ENCODE measurements at regions not wholly inside any gene's neighbourhood (a gene's known extent, or its start where the extent isn't known, plus 50 kb on each side); places are given as distances from the start of the nearest gene placed in this dataset.
"Not testable (repeated sequence)": the region's sequence is repeated elsewhere in the genome, so short reads cannot be mapped to it uniquely, and the experiment has no call there.

- intact Hi-C loops (cut with DNase I) = no loop called here
- no peak for DNase-seq (ENCODE audit: low spot score)
These were observed 281.0 kb downstream of the KLF13 start for GRCh38 chr15:31607656-31608055.

DNA sequence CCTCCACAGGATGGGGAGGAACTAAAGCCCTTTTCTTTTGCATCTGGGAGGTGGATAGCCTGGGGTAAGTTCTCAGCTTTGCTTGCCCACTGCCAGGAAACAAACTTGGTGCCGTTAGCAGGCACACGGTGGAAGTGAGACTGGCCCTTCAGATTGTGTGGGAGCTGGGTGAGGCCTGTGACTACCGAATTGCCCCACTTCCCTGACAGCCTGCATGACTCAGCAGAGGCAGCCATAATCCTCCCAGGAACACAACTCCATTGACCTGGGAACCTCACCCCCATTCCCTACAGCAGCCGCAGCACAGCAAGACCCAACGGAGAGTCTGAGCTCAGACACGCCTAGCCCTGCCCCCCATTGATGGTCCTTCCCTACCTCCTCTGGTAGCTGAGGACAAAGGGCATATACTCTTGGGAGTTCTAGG is 282.6 kb downstream of the KLF13 start:
- intact Hi-C loops (cut with DNase I) = no loop called here
- no peak for DNase-seq (ENCODE audit: low spot score)

- intact Hi-C loops (cut with DNase I) = no loop called here
- no peak for DNase-seq (ENCODE audit: low spot score)
These were observed 283.3 kb downstream of the KLF13 start for GRCh38 chr15:31609906-31610305.

DNA sequence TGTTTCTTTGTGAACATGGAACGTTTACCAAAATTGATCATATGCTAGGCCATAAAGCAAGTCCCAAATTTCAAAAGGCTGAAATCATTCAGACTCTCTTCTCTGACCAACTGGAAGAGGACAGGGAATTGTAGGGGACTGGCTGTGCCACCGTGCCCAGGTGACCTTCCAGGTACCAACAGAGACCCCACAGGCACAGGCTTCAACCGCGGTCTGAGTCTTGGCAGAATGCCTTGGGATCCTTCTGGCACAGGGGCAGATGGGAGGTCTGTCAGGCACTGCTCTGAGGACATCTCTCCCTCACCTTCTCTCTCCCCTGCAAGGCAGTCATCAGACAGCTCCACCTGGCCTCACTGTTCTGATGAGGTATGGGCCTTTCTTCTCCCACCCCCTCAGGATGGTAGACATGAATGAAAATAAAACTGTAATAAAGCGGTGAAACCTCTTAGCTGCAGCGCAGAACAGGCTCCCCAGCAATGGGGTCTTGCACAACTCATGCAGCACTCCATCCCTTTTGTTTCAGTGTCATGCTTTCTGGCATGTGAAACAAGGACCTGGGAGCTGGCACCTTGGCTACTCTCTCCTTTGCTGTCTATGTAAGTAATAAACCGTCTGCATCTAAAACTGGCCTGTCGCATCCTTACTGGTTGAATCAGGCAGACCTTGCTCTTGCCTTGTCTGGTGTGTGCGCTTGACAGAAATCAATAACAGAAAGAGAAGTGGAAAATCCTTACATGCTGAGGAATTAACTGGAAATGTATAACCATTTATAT is 289.2 kb downstream of the KLF13 start:
- no peak for DNase-seq (ENCODE audit: low spot score)
- intact Hi-C loops (cut with DNase I) = no loop called here

DNA sequence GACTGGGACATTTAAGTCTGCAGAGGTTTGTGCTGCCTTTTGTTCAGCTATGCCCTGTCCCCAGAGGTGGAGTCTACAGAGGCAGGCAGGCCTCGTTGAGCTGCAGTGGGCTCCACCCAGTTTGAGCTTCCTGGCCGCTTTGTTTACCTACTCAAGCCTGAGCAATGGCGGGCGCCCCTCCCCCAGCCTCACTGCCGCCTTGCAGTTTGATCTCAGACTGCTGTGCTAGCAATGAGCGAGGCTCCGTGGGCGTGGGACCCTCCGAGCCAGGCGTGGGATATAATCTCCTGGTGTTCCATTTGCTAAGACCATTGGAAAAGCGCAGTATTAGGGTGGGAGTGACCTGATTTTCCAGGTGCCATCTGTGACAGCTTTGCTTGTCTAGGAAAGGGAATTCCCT is 296.7 kb downstream of the KLF13 start:
- intact Hi-C loops (cut with DNase I) = not testable (repeated sequence)

DNA sequence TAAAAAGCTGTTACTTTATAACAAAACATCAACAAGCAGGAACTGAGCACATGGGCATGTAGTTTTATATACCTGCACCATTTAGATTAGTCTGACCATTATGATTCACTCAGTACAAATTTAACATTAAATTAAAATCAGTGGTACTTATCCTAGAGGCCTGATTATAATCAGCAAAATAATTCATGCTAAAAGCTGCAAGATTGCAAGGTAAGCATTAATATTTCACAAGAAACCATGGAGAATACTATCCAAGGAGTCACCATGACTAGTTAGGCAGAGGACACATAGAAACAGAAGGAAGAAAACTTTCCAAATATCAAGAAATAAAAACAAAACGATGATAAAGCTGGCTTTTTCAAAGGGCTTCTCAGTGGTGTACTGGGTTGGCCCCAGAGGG is 297.5 kb downstream of the KLF13 start:
- intact Hi-C loops (cut with DNase I); DNase-seq (ENCODE audit: low spot score): not testable (repeated sequence)

More for the DNA sequence above, 296.7 kb downstream of the KLF13 start:
- DNase-seq (ENCODE audit: low spot score) = not testable (repeated sequence)

- intact Hi-C loops (cut with DNase I); DNase-seq (ENCODE audit: low spot score): not testable (repeated sequence)
These were observed 309.1 kb downstream of the KLF13 start for GRCh38 chr15:31635715-31636114.

DNA sequence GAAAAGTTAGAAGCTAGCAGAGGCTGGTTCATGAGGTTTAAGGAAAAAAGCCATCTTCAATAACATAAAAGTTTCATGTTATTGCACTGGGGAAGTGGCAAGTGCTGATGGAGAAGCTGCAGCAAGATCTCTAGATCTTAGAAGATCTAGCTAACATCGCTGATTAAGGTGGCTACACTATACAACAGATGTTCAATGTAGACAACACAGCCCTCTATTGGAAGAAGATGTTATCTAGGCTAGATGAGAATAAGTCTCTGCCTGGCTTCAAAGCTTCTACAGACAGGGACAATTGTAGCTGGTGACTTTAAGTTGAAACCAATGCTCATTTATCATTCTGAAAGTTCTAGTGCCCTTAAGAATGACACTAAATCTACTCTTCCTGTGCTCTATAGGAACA is 310.3 kb downstream of the KLF13 start:
- DNase-seq (ENCODE audit: low spot score); intact Hi-C loops (cut with DNase I): not testable (repeated sequence)

DNA sequence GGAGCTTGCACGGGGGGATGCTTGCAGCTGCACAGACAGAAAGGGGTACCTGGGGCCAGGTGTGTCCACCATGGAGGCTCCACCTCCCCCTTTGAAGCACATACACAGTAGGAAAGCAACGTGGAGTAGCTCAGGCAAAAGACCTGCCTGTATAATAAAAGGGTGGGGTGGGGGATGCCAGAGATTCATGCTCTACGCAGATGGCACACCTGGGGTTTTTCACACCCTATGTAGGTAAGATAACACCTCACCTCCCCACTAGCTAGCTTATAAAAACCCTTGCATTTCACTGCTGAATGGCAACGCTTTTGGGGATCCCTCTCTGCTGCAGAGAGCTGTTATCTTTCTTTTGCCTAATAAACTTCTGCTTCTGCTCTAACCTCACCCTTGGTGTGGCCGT is 317.3 kb downstream of the KLF13 start:
- intact Hi-C loops (cut with DNase I); DNase-seq (ENCODE audit: low spot score): not testable (repeated sequence)

DNA sequence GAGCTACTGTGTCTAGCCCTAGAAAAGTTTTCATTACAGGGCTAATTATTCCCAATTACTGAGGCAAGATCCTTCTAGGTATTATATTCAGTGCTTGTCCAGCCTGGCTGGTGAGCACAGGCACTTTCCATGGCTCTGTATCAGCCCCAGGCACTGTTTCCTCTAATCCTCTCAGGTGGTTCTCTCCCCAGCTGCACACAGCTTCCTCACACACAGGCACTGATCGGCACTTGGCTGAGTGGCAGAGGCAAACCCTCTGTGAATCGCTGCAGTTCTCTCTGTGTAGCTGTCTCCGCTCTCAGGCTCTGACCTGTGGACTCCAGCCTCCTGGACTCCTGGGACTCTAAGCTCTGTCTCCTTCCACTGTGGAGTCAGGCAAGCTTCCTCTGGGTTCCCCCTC is 318.1 kb downstream of the KLF13 start:
- DNase-seq (ENCODE audit: low spot score); intact Hi-C loops (cut with DNase I): not testable (repeated sequence)

DNA sequence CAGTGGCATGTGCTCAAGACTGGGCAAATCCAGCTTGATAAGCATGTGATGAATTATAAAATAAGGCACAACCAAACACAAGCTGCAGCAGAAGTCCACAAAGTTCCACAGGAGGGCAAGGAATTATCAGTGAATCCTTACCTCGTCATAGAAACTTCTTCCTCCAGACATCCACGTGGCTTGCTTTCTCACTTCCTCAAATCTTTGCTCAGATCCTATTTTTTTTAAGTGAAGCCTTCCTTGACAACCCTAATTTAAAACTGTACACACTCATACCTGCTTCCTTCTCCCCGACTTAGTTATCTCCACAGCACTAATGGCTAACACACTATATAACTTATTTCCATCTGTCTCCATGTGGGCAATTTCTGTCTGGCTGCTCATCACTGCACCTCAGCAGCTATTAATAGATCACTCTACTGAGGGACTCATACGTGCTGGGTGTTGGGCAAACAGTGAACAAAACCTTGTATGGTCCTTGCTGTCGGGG is 320.7 kb downstream of the KLF13 start:
- DNase-seq (ENCODE audit: low spot score); intact Hi-C loops (cut with DNase I): not testable (repeated sequence)

- intact Hi-C loops (cut with DNase I); DNase-seq (ENCODE audit: low spot score): not testable (repeated sequence)
These were observed 323.0 kb downstream of the KLF13 start for GRCh38 chr15:31649634-31650033.

- intact Hi-C loops (cut with DNase I); DNase-seq (ENCODE audit: low spot score): not testable (repeated sequence)
These were observed 323.5 kb downstream of the KLF13 start for GRCh38 chr15:31650055-31650701.

GRCh38 chr15:31656915-31657314 is 330.3 kb downstream of the KLF13 start:
- intact Hi-C loops (cut with DNase I); DNase-seq (ENCODE audit: low spot score): not testable (repeated sequence)

DNA sequence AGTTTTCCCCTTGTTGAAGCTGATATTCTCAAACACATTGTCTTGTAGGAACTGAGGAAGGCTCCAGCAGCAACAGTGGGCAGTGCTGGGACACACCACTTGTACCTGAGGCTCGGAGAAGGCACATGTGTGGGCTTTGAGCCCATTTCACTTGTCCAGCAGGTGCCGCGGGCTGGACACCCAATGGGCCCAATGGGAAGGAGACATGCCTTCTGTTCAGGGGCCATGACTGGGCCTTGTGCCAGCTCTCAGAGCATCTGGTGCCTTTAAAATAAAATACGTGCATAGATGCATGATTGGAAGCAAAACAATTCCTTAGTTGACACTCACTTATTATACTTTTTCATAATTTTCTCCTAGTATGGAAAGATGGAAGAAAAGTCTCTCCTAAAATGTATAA is 334.2 kb downstream of the KLF13 start:
- no peak for DNase-seq (ENCODE audit: low spot score)
- intact Hi-C loops (cut with DNase I) = no loop called here

DNA sequence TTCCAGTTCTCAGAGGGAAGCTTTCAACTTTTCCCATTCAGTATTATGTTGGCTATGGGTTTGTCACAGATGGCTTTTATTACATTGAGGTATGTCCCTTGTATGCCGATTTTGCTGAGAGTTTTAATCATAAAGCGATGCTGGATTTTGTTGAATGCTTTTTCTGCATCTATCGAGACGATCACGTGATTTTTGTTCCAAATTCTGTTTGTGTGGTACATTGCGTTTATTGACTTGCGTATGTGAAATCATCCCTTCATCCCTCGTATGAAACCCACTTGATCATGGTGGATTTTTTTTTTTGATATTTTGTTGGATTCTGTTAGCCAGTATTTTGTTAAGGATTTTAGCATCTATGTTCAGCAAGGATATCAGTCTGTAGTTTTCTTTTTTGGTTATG is 339.1 kb downstream of the KLF13 start:
- intact Hi-C loops (cut with DNase I) = not testable (repeated sequence)

DNA sequence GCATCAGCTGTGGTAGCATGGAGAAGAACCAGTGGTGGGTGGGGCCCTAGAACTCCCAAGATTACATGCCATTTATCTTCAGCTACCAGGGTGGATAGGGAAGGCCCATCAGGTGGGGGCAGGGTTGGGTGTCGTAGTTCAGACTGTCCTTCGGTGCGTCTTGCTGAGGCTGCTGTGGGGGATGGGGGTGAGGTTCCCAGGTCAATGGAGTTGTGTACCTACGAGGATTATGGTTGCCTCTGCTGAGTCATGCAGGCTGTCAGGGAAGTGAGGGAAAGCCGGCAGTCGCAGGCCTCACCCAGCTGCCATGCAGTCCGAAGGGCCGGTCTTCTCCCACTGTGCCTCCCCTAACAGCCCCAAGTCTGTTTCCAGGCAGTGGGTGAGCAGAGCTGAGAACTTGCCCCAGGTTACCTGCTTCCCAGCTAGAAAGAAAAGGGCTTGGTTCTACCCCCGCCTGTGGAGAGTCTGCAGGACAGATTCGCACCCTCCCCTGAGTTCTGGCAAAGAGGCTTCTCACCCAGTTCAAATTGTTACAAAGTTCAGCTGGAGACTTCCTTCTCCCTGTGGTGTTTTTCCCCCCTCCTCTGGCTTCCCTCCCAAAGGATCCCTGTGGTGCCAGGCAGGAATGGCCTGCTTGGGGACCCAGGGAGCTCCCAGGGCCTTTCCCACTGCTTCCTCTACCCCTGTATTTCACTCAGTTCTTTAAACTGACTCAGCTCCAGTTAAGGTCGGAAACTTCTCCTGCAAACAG is 342.7 kb downstream of the KLF13 start:
- intact Hi-C loops (cut with DNase I); DNase-seq (ENCODE audit: low spot score): not testable (repeated sequence)

More for the DNA sequence above, 339.1 kb downstream of the KLF13 start:
- not testable (repeated sequence) for DNase-seq (ENCODE audit: low spot score)

GRCh38 chr15:31673263-31673662 is 346.6 kb downstream of the KLF13 start:
- intact Hi-C loops (cut with DNase I); DNase-seq (ENCODE audit: low spot score): not testable (repeated sequence)

- DNase-seq (ENCODE audit: low spot score); intact Hi-C loops (cut with DNase I): not testable (repeated sequence)
These were observed 348.6 kb upstream of the CHRNA7 start for GRCh38 chr15:31681529-31682259.

Data from cardiac septum (tissue), 1 donor.